B cell (primary cell): ENCODE measurements at regions not wholly inside any gene's neighbourhood (a gene's known extent, or its start where the extent isn't known, plus 50 kb on each side); places are given as distances from the start of the nearest gene placed in this dataset.

Experiments used
- EZH2 ChIP-seq: IDR thresholded peaks from 2 replicates; pipeline ENCODE4 v1.6.1; 2012; ENCODE audit warnings: borderline replicate concordance, low read depth, mild to moderate bottlenecking, moderate library complexity, low read length; ENCODE audit not compliant: insufficient read depth, poor library complexity, severe bottlenecking
- TF ChIP-seq, protein P1 (sequence below): fragments of 200-600 bp; IDR thresholded peaks from one replicate; pipeline ENCODE4 v1.8.0; 2022; ENCODE audit warnings: antibody characterized with exemption, mild to moderate bottlenecking

DNA sequence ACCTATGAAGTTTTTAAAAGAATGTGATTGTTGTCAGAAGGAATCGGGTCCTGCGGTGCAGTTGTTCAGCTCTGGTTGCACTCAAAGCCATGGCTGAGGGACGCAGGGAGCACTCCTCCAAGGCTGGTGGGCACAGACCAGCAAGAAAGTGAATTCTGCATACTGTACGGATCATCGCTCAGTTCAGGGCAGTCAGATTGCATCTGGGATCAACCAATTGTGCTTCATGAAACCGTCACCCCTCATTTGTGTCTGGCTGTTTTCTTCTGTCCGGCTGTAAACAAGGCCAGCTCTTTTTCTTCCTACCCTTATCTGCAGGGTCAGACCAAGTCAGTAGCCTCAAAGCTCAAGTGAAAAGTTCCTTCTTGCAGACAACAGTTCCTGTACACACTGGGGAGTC is 478.3 kb downstream of the TFAP2A start:
- TF ChIP-seq, protein P1, sequence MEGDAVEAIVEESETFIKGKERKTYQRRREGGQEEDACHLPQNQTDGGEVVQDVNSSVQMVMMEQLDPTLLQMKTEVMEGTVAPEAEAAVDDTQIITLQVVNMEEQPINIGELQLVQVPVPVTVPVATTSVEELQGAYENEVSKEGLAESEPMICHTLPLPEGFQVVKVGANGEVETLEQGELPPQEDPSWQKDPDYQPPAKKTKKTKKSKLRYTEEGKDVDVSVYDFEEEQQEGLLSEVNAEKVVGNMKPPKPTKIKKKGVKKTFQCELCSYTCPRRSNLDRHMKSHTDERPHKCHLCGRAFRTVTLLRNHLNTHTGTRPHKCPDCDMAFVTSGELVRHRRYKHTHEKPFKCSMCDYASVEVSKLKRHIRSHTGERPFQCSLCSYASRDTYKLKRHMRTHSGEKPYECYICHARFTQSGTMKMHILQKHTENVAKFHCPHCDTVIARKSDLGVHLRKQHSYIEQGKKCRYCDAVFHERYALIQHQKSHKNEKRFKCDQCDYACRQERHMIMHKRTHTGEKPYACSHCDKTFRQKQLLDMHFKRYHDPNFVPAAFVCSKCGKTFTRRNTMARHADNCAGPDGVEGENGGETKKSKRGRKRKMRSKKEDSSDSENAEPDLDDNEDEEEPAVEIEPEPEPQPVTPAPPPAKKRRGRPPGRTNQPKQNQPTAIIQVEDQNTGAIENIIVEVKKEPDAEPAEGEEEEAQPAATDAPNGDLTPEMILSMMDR, result no peak
- no peak for TF ChIP-seq EZH2
